Peyer's patch (tissue), 4 donors: ENCODE measurements at regions not wholly inside any gene's neighbourhood (a gene's known extent, or its start where the extent isn't known, plus 50 kb on each side); places are given as distances from the start of the nearest gene placed in this dataset.

Experiments
- DNase-seq, 3 donors: peaks; one replicate each; pipeline ENCODE4 v3.0.0-alpha.2; 2017 to 2019
- H3K27ac ChIP-seq, 4 donors: fragments of 200-600 bp; sonication (generic); one replicate each; pipeline ENCODE4 v1.5.1; 2016 to 2019
- H3K27me3 ChIP-seq, 2 donors: fragments of 200-600 bp; sonication (generic); one replicate each; pipeline ENCODE4 v1.5.1; 2019
- H3K36me3 ChIP-seq, 3 donors: fragments of 200-600 bp; sonication (generic); one replicate each; pipeline ENCODE4 v1.5.1; 2016 to 2019
- H3K4me1 ChIP-seq, 4 donors: fragments of 200-600 bp; sonication (generic); one replicate each; pipeline ENCODE4 v1.5.1; 2016 to 2019
- H3K4me3 ChIP-seq, 4 donors: fragments of 200-600 bp; sonication (generic); 1 replicate in 3 of 4; 2 replicates in 1 of 4; pipeline ENCODE4 v1.5.1; 2016 to 2019; ENCODE audit warnings: mild to moderate bottlenecking in 1 of 4
- H3K9me3 ChIP-seq, 4 donors: fragments of 200-600 bp; sonication (generic); one replicate each; pipeline ENCODE4 v1.5.1; 2016 to 2019; ENCODE audit warnings: mild to moderate bottlenecking in 1 of 4
- CTCF ChIP-seq, 6 experiments: fragments of 450-650 bp in 4 of 6; fragments of 200-600 bp in 2 of 6; sonication (generic) in 1 of 6; IDR thresholded peaks; one replicate each; pipeline ENCODE4 v1.5.1; 2017 to 2019; ENCODE audit warnings: antibody characterized with exemption in 6 of 6, mild to moderate bottlenecking in 3 of 6, moderate library complexity in 1 of 6
- POLR2A ChIP-seq, 2 donors: fragments of 450-650 bp; IDR thresholded peaks; one replicate each; pipeline ENCODE4 v1.5.1; 2017; ENCODE audit warnings: antibody characterized with exemption in 2 of 2, mild to moderate bottlenecking in 2 of 2, moderate library complexity in 2 of 2

- no peak for DNase-seq
- Histone ChIP-seq H3K4me3 (no peak overlapping the region), H3K27ac (no peak overlapping the region), H3K9me3 (no peaks in the 10 kb centered on the region), H3K36me3 (no peaks in the 10 kb centered on the region), H3K4me1 (no peaks in the 10 kb centered on the region), H3K27me3 (no peaks in the 10 kb centered on the region)
- TF ChIP-seq CTCF (IDR thresholded peaks at IDR 0.05) (no peak), POLR2A (IDR thresholded peaks at IDR 0.05) (no peak)
Observed at GRCh38 chr2:217722883-217723472, 279.8 kb downstream of the TNS1 start.

DNA sequence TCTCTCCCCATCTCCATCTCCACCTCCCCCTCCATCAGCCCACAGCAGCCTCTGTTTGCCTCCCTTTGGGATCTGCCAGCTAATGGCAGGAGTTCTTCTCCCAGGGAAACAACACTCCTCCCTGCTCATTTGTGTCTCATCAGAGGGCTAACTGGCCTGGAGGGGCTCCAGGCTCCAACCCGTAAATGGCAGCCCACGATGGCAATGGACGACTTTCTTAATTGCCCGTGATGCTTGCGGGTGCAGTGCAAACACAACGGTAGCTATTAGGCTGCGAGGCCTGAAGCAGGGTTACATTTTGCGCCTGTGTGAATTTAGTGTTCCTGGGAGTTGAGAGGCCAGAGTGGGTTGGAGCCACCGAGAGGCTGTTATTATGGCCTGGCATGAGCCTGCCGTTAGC, 285.1 kb downstream of the TNS1 start:
- Histone ChIP-seq H3K4me3 (no peak overlapping the region), H3K27me3 (no peaks in the 10 kb centered on the region), H3K36me3 (no peaks in the 10 kb centered on the region), H3K27ac (no peak overlapping the region), H3K4me1 (peaks cover 0 to 8% (median 0%) of the 10 kb centered on the region in 4 donors), H3K9me3 (no peaks in the 10 kb centered on the region)
- no peak for DNase-seq
- TF ChIP-seq CTCF (IDR thresholded peaks at IDR 0.05) (no peak), POLR2A (IDR thresholded peaks at IDR 0.05) (no peak)

GRCh38 chr2:217715484-217715883, 287.3 kb downstream of the TNS1 start:
- Histone ChIP-seq H3K36me3 (no peaks in the 10 kb centered on the region), H3K27me3 (no peaks in the 10 kb centered on the region), H3K9me3 (no peaks in the 10 kb centered on the region), H3K27ac (no peak overlapping the region), H3K4me3 (no peak overlapping the region), H3K4me1 (peaks cover 0 to 13% (median 0%) of the 10 kb centered on the region in 4 donors)
- no peak for DNase-seq
- no peak for TF ChIP-seq CTCF (IDR thresholded peaks at IDR 0.05)
- TF ChIP-seq POLR2A (IDR thresholded peaks at IDR 0.05): no peak

GRCh38 chr2:217714287-217714751, 288.5 kb downstream of the TNS1 start:
- TF ChIP-seq POLR2A (IDR thresholded peaks at IDR 0.05) (no peak), CTCF (IDR thresholded peaks at IDR 0.05) (no peak)
- H3K4me1 ChIP-seq: peaks cover 0 to 13% (median 0%) of the 10 kb centered on the region in 4 donors
- H3K36me3 ChIP-seq: no peaks in the 10 kb centered on the region
- peak in 1 of 3 donors; percentile 50 for DNase-seq
- H3K27me3 ChIP-seq: no peaks in the 10 kb centered on the region
- no peaks in the 10 kb centered on the region for H3K9me3 ChIP-seq
- H3K4me3 ChIP-seq: no peak overlapping the region
- peak overlapping the region; percentile 13 to 59 (median 46) for H3K27ac ChIP-seq

GRCh38 chr2:217713395-217714286, 289.2 kb downstream of the TNS1 start:
- Histone ChIP-seq H3K9me3 (no peaks in the 10 kb centered on the region), H3K4me1 (peaks cover 0 to 13% (median 0%) of the 10 kb centered on the region in 4 donors), H3K4me3 (no peak overlapping the region), H3K27ac (peak overlapping the region; percentile 13 to 59 (median 46)), H3K27me3 (no peaks in the 10 kb centered on the region), H3K36me3 (no peaks in the 10 kb centered on the region)
- peak; percentile 64 to 90 (median 80) for TF ChIP-seq CTCF (IDR thresholded peaks at IDR 0.05)
- no peak for TF ChIP-seq POLR2A (IDR thresholded peaks at IDR 0.05)
- DNase-seq: peak; percentile 48 to 88 (median 78)
